ENCODE measurements at regions not wholly inside any gene's neighbourhood (a gene's known extent, or its start where the extent isn't known, plus 50 kb on each side); places are given as distances from the start of the nearest gene placed in this dataset.
"Not testable (repeated sequence)": the region's sequence is repeated elsewhere in the genome, so short reads cannot be mapped to it uniquely, and the experiment has no call there.

GRCh38 chr9:66197199-66197598 is 460.3 kb downstream of the FOXD4L4 start:
- not testable (repeated sequence) for TF ChIP-seq POLR2AphosphoS5 (IDR thresholded peaks at IDR 0.05; ENCODE audit: low read depth); EZH2phosphoT487 (IDR thresholded peaks at IDR 0.05; ENCODE audit: unreplicated experiment); CTCF (conservative IDR thresholded peaks at IDR 0.05; ENCODE audit: low read depth in 2 of 2); JUNB (IDR thresholded peaks at IDR 0.05; ENCODE audit: unreplicated experiment); EZH2 (IDR thresholded peaks at IDR 0.05; ENCODE audit: low read depth, unreplicated experiment); STAT1 (IDR thresholded peaks at IDR 0.05; ENCODE audit: unreplicated experiment)

All from GM23338 (cell line).